Hematopoietic multipotent progenitor cell treated with erythropoietin and hydrocortisone succinate and interleukin-3 and kit ligand, for 6 days (in vitro differentiated cells): ENCODE measurements at regions not wholly inside any gene's neighbourhood (a gene's known extent, or its start where the extent isn't known, plus 50 kb on each side); places are given as distances from the start of the nearest gene placed in this dataset.

ENCODE experiments used
- DNase-seq: peaks from one replicate; pipeline ENCODE4 v3.0.0-alpha.2; 2015

- no peak for DNase-seq
Observed at GRCh38 chr2:129732630-129733026, 246.8 kb upstream of the RAB6C start.

- DNase-seq = no peak
Observed at GRCh38 chr2:129733041-129733440, 246.4 kb upstream of the RAB6C start.

- no peak for DNase-seq
Observed at GRCh38 chr2:129733579-129733978, 245.9 kb upstream of the RAB6C start.

GRCh38 chr2:129734343-129735034 is 245.0 kb upstream of the RAB6C start:
- DNase-seq = no peak

- no peak for DNase-seq
Observed at GRCh38 chr2:129735576-129735975, 243.9 kb upstream of the RAB6C start.

- no peak for DNase-seq
Observed at GRCh38 chr2:129737660-129738527, 241.6 kb upstream of the RAB6C start.

- DNase-seq = no peak
Observed at GRCh38 chr2:129738799-129739198, 240.7 kb upstream of the RAB6C start.

- no peak for DNase-seq
Observed at GRCh38 chr2:129740504-129740903, 239.0 kb upstream of the RAB6C start.

- no peak for DNase-seq
Observed at GRCh38 chr2:129741165-129741564, 238.3 kb upstream of the RAB6C start.

- DNase-seq = no peak
Observed at GRCh38 chr2:129741623-129742022, 237.8 kb upstream of the RAB6C start.

GRCh38 chr2:129742415-129743180 is 236.9 kb upstream of the RAB6C start:
- no peak for DNase-seq

- no peak for DNase-seq
Observed at GRCh38 chr2:129744141-129744540, 235.3 kb upstream of the RAB6C start.

- DNase-seq = no peak
Observed at GRCh38 chr2:129744649-129745048, 234.8 kb upstream of the RAB6C start.

GRCh38 chr2:129747500-129748125 is 231.9 kb upstream of the RAB6C start:
- no peak for DNase-seq

- DNase-seq = no peak
Observed at GRCh38 chr2:129748250-129748649, 231.2 kb upstream of the RAB6C start.

GRCh38 chr2:129748653-129749052 is 230.8 kb upstream of the RAB6C start:
- DNase-seq = peak; percentile 3

GRCh38 chr2:129751409-129751808 is 228.1 kb upstream of the RAB6C start:
- no peak for DNase-seq

GRCh38 chr2:129752176-129752575 is 227.3 kb upstream of the RAB6C start:
- no peak for DNase-seq

GRCh38 chr2:129752686-129753085 is 226.8 kb upstream of the RAB6C start:
- DNase-seq = no peak

- DNase-seq = no peak
Observed at GRCh38 chr2:129753261-129753660, 226.2 kb upstream of the RAB6C start.

GRCh38 chr2:129754421-129754820 is 225.0 kb upstream of the RAB6C start:
- no peak for DNase-seq

- DNase-seq = no peak
Observed at GRCh38 chr2:129754831-129755230, 224.6 kb upstream of the RAB6C start.

- no peak for DNase-seq
Observed at GRCh38 chr2:129755786-129756185, 223.7 kb upstream of the RAB6C start.
